DOHH2 (cell line): ENCODE measurements at regions not wholly inside any gene's neighbourhood (a gene's known extent, or its start where the extent isn't known, plus 50 kb on each side); places are given as distances from the start of the nearest gene placed in this dataset.
"Not testable (repeated sequence)": the region's sequence is repeated elsewhere in the genome, so short reads cannot be mapped to it uniquely, and the experiment has no call there.

Experiments
- H3F3A ChIP-seq: fragments of 200-600 bp; sonication (generic), shearing (Covaris generic); 2 replicates; pipeline ENCODE4 v1.6.0; 2016; ENCODE audit warnings: antibody characterized with exemption, mild to moderate bottlenecking; ENCODE audit not compliant: control insufficient read depth, insufficient read depth
- H3K27ac ChIP-seq: fragments of 200-600 bp; sonication (generic); 2 replicates; pipeline ENCODE4 v1.5.1; 2014; ENCODE audit warnings: low read depth, mild to moderate bottlenecking, low read length, moderate library complexity
- H3K27me3 ChIP-seq: fragments of 200-600 bp; sonication (generic); 2 replicates; pipeline ENCODE4 v1.6.1; 2014; ENCODE audit warnings: mild to moderate bottlenecking, low read length, mixed read lengths; ENCODE audit not compliant: control insufficient read depth
- H3K36me3 ChIP-seq: fragments of 200-600 bp; sonication (generic); 2 replicates; pipeline ENCODE4 v1.6.1; 2014; ENCODE audit warnings: mild to moderate bottlenecking, low read length, moderate library complexity, mixed read lengths; ENCODE audit not compliant: control insufficient read depth
- H3K4me1 ChIP-seq: fragments of 200-600 bp; sonication (generic); 2 replicates; pipeline ENCODE4 v1.6.1; 2014; ENCODE audit warnings: mild to moderate bottlenecking, low read length, mixed read lengths; ENCODE audit not compliant: control insufficient read depth
- H3K4me2 ChIP-seq: fragments of 200-600 bp; sonication (generic); 2 replicates; pipeline ENCODE4 v1.6.0; 2014; ENCODE audit warnings: mild to moderate bottlenecking, low read length, moderate library complexity
- H3K4me3 ChIP-seq: fragments of 200-600 bp; sonication (generic); 2 replicates; pipeline ENCODE4 v1.5.1; 2014; ENCODE audit warnings: mild to moderate bottlenecking, low read length, mixed read lengths
- H3K79me2 ChIP-seq: fragments of 200-600 bp; sonication (generic); 2 replicates; pipeline ENCODE4 v1.6.1; 2014; ENCODE audit warnings: mild to moderate bottlenecking, low read length, mixed read lengths; ENCODE audit not compliant: control insufficient read depth
- H3K9me2 ChIP-seq: fragments of 200-600 bp; sonication (generic); replicated peaks from 2 replicates; pipeline ENCODE4 v1.6.1; 2014; ENCODE audit warnings: mild to moderate bottlenecking, low read length, mixed read lengths; ENCODE audit not compliant: control insufficient read depth
- H3K9me3 ChIP-seq: fragments of 200-600 bp; sonication (generic); 2 replicates; pipeline ENCODE4 v1.6.1; 2014; ENCODE audit warnings: antibody characterized with exemption, low read length, mixed read lengths; ENCODE audit not compliant: control insufficient read depth, insufficient read depth
- H4K20me1 ChIP-seq: fragments of 200-600 bp; sonication (generic); 2 replicates; pipeline ENCODE4 v1.6.0; 2014; ENCODE audit warnings: low read depth, mild to moderate bottlenecking, antibody characterized with exemption, low read length, moderate library complexity; ENCODE audit not compliant: control insufficient read depth, insufficient read depth
- EZH2phosphoT487 ChIP-seq: fragments of 200-600 bp; sonication (generic); IDR thresholded peaks from 2 replicates; pipeline ENCODE4 v1.6.1; 2017; ENCODE audit warnings: borderline replicate concordance, mild to moderate bottlenecking, antibody characterized with exemption, low read length, moderate library complexity, mixed read lengths
- TF ChIP-seq, protein P1 (sequence below): fragments of 200-600 bp; sonication (generic); IDR thresholded peaks from one replicate; pipeline ENCODE4 v1.5.1; 2014; ENCODE audit warnings: antibody characterized with exemption, mild to moderate bottlenecking, low read depth, low read length; ENCODE audit not compliant: poor library complexity, severe bottlenecking

DNA sequence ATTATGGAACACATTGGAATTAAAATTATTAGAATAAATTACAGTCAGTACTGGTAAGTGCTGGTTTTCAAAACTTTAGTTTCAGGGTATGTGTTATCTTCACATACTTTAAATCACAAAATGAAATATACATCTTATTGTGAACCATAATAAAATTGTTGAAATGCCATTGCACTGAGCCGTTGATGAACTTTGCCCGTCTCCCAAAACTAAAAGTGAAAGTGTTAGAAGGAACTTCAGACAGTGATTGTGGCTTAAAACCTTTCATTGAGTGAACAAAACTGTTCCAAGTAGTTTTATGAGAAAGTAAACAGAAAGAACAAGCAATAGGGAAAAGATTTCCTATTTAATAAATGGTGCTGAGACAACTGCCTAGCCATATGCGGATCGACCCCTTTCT lies 811.6 kb downstream of the PLCL1 start:
- no peaks in the 10 kb centered on the region for H3F3A ChIP-seq
- no peaks in the 10 kb centered on the region for H3K9me3 ChIP-seq
- H3K27ac ChIP-seq = no peak overlapping the region
- no peaks in the 10 kb centered on the region for H3K27me3 ChIP-seq
- H3K4me1 ChIP-seq = no peaks in the 10 kb centered on the region
- no peaks in the 10 kb centered on the region for H3K36me3 ChIP-seq
- TF ChIP-seq, protein P1, sequence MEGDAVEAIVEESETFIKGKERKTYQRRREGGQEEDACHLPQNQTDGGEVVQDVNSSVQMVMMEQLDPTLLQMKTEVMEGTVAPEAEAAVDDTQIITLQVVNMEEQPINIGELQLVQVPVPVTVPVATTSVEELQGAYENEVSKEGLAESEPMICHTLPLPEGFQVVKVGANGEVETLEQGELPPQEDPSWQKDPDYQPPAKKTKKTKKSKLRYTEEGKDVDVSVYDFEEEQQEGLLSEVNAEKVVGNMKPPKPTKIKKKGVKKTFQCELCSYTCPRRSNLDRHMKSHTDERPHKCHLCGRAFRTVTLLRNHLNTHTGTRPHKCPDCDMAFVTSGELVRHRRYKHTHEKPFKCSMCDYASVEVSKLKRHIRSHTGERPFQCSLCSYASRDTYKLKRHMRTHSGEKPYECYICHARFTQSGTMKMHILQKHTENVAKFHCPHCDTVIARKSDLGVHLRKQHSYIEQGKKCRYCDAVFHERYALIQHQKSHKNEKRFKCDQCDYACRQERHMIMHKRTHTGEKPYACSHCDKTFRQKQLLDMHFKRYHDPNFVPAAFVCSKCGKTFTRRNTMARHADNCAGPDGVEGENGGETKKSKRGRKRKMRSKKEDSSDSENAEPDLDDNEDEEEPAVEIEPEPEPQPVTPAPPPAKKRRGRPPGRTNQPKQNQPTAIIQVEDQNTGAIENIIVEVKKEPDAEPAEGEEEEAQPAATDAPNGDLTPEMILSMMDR = no peak
- no peak for TF ChIP-seq EZH2phosphoT487
- H3K9me2 ChIP-seq = no peaks in the 10 kb centered on the region
- no peaks in the 10 kb centered on the region for H4K20me1 ChIP-seq
- no peak overlapping the region for H3K4me3 ChIP-seq
- H3K4me2 ChIP-seq = no peak overlapping the region
- no peaks in the 10 kb centered on the region for H3K79me2 ChIP-seq

DNA sequence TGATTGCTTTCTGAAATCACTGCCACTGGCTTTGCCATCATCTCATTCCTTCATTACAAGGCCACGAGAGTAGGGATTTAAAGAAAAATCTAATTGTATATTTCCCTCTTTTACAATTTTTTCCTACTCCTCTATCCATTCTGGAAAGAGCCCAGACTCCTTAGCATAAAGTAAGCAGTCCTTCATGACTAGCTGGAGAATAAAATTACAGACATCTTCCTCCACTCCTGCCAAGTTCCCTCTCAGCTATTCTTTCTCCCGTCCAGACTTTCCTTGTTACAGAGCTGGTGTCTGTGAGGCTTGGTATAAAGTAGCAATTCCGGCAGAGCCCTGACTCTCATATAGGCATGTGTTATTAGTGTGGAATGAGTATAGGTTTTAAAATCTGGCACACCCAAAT lies 806.8 kb downstream of the PLCL1 start:
- Histone ChIP-seq H3K36me3 (no peaks in the 10 kb centered on the region), H3K4me2 (no peak overlapping the region), H3K79me2 (no peaks in the 10 kb centered on the region), H3K9me2 (no peaks in the 10 kb centered on the region), H3K27me3 (no peaks in the 10 kb centered on the region), H4K20me1 (no peaks in the 10 kb centered on the region), H3K4me1 (no peaks in the 10 kb centered on the region), H3F3A (no peaks in the 10 kb centered on the region), H3K4me3 (no peak overlapping the region), H3K9me3 (no peaks in the 10 kb centered on the region), H3K27ac (no peak overlapping the region)
- TF ChIP-seq, protein P1 = no peak
- TF ChIP-seq EZH2phosphoT487 = no peak

DNA sequence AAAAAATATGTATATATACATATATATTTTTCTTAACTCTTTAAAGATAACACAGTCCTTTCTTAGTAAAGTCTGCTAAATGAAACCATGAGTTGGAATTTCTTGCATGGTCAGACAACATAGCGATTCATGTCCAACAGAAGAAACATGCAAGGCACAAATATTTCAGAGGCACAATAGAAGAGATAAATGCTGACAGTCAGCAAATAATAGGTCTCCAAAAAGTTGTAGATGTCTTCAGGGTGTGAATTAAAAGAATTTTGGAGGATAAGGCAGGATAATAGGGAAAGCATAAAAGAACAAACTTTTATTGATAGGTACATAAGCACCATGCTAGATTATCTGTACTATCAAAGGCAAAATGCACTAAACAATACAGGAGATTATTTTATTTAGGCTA lies 800.2 kb downstream of the PLCL1 start:
- H3K27me3 ChIP-seq = no peaks in the 10 kb centered on the region
- no peaks in the 10 kb centered on the region for H3K36me3 ChIP-seq
- no peaks in the 10 kb centered on the region for H3K9me3 ChIP-seq
- no peaks in the 10 kb centered on the region for H4K20me1 ChIP-seq
- TF ChIP-seq, protein P1 = no peak
- no peak for TF ChIP-seq EZH2phosphoT487
- no peaks in the 10 kb centered on the region for H3K9me2 ChIP-seq
- no peak overlapping the region for H3K27ac ChIP-seq
- no peak overlapping the region for H3K4me2 ChIP-seq
- no peaks in the 10 kb centered on the region for H3K79me2 ChIP-seq
- no peaks in the 10 kb centered on the region for H3K4me1 ChIP-seq
- no peak overlapping the region for H3K4me3 ChIP-seq
- no peaks in the 10 kb centered on the region for H3F3A ChIP-seq

DNA sequence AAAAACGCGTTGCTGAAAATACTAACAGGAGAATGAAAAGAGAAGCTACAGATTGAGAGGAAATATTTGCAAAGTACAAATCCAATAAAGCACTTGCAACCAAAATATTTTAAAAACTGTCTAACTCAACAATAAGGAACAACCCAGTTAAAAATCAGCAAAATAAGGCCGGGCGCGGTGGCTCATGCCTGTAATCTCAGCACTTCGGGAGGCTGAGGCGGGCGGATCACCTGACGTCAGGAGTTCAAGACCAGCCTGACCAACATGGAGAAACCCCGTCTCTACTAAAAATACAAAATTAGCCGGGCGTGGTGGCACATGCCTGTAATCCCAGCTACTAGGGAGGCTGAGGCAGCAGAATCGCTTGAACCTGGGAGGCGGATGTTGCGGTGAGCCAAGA lies 798.6 kb downstream of the PLCL1 start:
- not testable (repeated sequence) for H3K9me2 ChIP-seq, H3K79me2 ChIP-seq, H3K9me3 ChIP-seq, H3K27ac ChIP-seq, H3F3A ChIP-seq, H4K20me1 ChIP-seq, H3K4me3 ChIP-seq, H3K4me2 ChIP-seq, H3K4me1 ChIP-seq, H3K27me3 ChIP-seq, H3K36me3 ChIP-seq
